ENCODE measurements at regions not wholly inside any gene's neighbourhood (a gene's known extent, or its start where the extent isn't known, plus 50 kb on each side); places are given as distances from the start of the nearest gene placed in this dataset.
"Not testable (repeated sequence)": the region's sequence is repeated elsewhere in the genome, so short reads cannot be mapped to it uniquely, and the experiment has no call there.

- Histone ChIP-seq H3K9me3 (no peaks in the 10 kb centered on the region), H3K4me1 (replicated peaks) (no peaks in the 10 kb centered on the region), H3K27me3 (replicated peaks; ENCODE audit: insufficient read depth) (no peaks in the 10 kb centered on the region), H3K36me3 (no peaks in the 10 kb centered on the region), H3K4me3 (no peak overlapping the region), H3K27ac (no peak overlapping the region)
- 71% methylated on average over 2 of the region's 2 CpGs for WGBS
- TF ChIP-seq POLR2AphosphoS5 (IDR thresholded peaks at IDR 0.05) (no peak), CTCF (IDR thresholded peaks at IDR 0.05) (no peak), POLR2A (IDR thresholded peaks at IDR 0.05) (no peak)
- DNase-seq (ENCODE audit: low spot score) = no peak
- intact Hi-C loops (cut with DNase I) = no loop called here
Observed at GRCh38 chrX:40530509-40530908, 50.3 kb upstream of the ATP6AP2 start.

- no peaks in the 10 kb centered on the region for H3K9me3 ChIP-seq
- DNase-seq (ENCODE audit: low spot score) = no peak
- no peak overlapping the region for H3K27ac ChIP-seq
- WGBS = 92% methylated on average over 3 of the region's 3 CpGs
- intact Hi-C loops (cut with DNase I) = no loop called here
- H3K27me3 ChIP-seq (replicated peaks; ENCODE audit: insufficient read depth) = no peaks in the 10 kb centered on the region
- H3K36me3 ChIP-seq = no peaks in the 10 kb centered on the region
- no peak for TF ChIP-seq POLR2A (IDR thresholded peaks at IDR 0.05)
- TF ChIP-seq POLR2AphosphoS5 (IDR thresholded peaks at IDR 0.05) = no peak
- no peak for TF ChIP-seq CTCF (IDR thresholded peaks at IDR 0.05)
- no peak overlapping the region for H3K4me3 ChIP-seq
- no peaks in the 10 kb centered on the region for H3K4me1 ChIP-seq (replicated peaks)
Observed at GRCh38 chrX:40527543-40527942, 53.2 kb upstream of the ATP6AP2 start.

GRCh38 chrX:40526412-40526811 lies 54.4 kb upstream of the ATP6AP2 start:
- Histone ChIP-seq H3K27ac (no peak overlapping the region), H3K9me3 (no peaks in the 10 kb centered on the region), H3K4me3 (no peak overlapping the region), H3K27me3 (replicated peaks; ENCODE audit: insufficient read depth) (no peaks in the 10 kb centered on the region), H3K36me3 (no peaks in the 10 kb centered on the region), H3K4me1 (replicated peaks) (no peaks in the 10 kb centered on the region)
- 83% methylated on average over 2 of the region's 2 CpGs for WGBS
- no peak for DNase-seq (ENCODE audit: low spot score)
- no peak for TF ChIP-seq CTCF (IDR thresholded peaks at IDR 0.05)
- TF ChIP-seq POLR2A (IDR thresholded peaks at IDR 0.05) = no peak
- TF ChIP-seq POLR2AphosphoS5 (IDR thresholded peaks at IDR 0.05) = no peak
- intact Hi-C loops (cut with DNase I) = no loop called here

GRCh38 chrX:40525901-40526300 lies 54.9 kb upstream of the ATP6AP2 start:
- WGBS = 93% methylated on average over 1 of the region's 1 CpG

GRCh38 chrX:40524423-40524822 lies 56.3 kb upstream of the ATP6AP2 start:
- no peak for TF ChIP-seq POLR2A (IDR thresholded peaks at IDR 0.05)
- no peak for TF ChIP-seq CTCF (IDR thresholded peaks at IDR 0.05)
- no peak for TF ChIP-seq POLR2AphosphoS5 (IDR thresholded peaks at IDR 0.05)
- intact Hi-C loops (cut with DNase I) = no loop called here
- DNase-seq (ENCODE audit: low spot score) = no peak
- Histone ChIP-seq H3K27ac (no peak overlapping the region), H3K27me3 (replicated peaks; ENCODE audit: insufficient read depth) (no peaks in the 10 kb centered on the region), H3K4me3 (no peak overlapping the region), H3K9me3 (no peaks in the 10 kb centered on the region), H3K36me3 (no peaks in the 10 kb centered on the region), H3K4me1 (replicated peaks) (no peaks in the 10 kb centered on the region)
- WGBS = 100% methylated on average over 1 of the region's 1 CpG

More at GRCh38 chrX:40525901-40526300, 54.9 kb upstream of the ATP6AP2 start:
- H3K27ac ChIP-seq; H3K4me1 ChIP-seq (replicated peaks); H3K27me3 ChIP-seq (replicated peaks; ENCODE audit: insufficient read depth); DNase-seq (ENCODE audit: low spot score); H3K9me3 ChIP-seq; H3K4me3 ChIP-seq; intact Hi-C loops (cut with DNase I); H3K36me3 ChIP-seq: not testable (repeated sequence)
